ENCODE measurements at regions not wholly inside any gene's neighbourhood (a gene's known extent, or its start where the extent isn't known, plus 50 kb on each side); places are given as distances from the start of the nearest gene placed in this dataset.

GRCh38 chr2:19158211-19158610, 200.2 kb downstream of the OSR1 start:
- Histone ChIP-seq H3K4me3 (ENCODE audit: low read length) (no peak overlapping the region), H3K4me2 (ENCODE audit: low read length) (no peak overlapping the region), H3K9ac (ENCODE audit: low read length) (no peak overlapping the region), H4K20me1 (ENCODE audit: insufficient read depth) (no peaks in the 10 kb centered on the region), H3F3A (ENCODE audit: insufficient read depth, low read length, poor library complexity, severe bottlenecking) (no peaks in the 10 kb centered on the region), H2AFZ (ENCODE audit: low read depth, low read length) (no peak overlapping the region), H3K9me2 (ENCODE audit: insufficient read depth, low read length) (no peaks in the 10 kb centered on the region), H3K79me2 (replicated peaks; ENCODE audit: insufficient read depth, low read length) (no peaks in the 10 kb centered on the region), H3K9me3 (ENCODE audit: low read length) (no peaks in the 10 kb centered on the region), H3K27ac (ENCODE audit: low read length) (no peak overlapping the region), H3K27me3 (ENCODE audit: insufficient read depth, low read depth, low read length) (no peaks in the 10 kb centered on the region), H3K36me3 (ENCODE audit: insufficient read depth, low read length) (no peaks in the 10 kb centered on the region)
- no peak for TF ChIP-seq MXI1 (conservative IDR thresholded peaks at IDR 0.05; ENCODE audit: poor library complexity, severe bottlenecking)
- TF ChIP-seq SMC3 (conservative IDR thresholded peaks at IDR 0.05; ENCODE audit: poor library complexity) = no peak
- TF ChIP-seq REST (IDR thresholded peaks at IDR 0.05; ENCODE audit: borderline replicate concordance) = no peak
- no peak for TF ChIP-seq CTCF (IDR thresholded peaks at IDR 0.05; ENCODE audit: poor library complexity, severe bottlenecking)
- TF ChIP-seq TAF1 (IDR thresholded peaks at IDR 0.05; ENCODE audit: low read depth) = no peak
- TF ChIP-seq EZH2 (IDR thresholded peaks at IDR 0.05; ENCODE audit: borderline replicate concordance, insufficient read depth, low read length, poor library complexity, severe bottlenecking) = no peak
- TF ChIP-seq EP300 (conservative IDR thresholded peaks at IDR 0.05; ENCODE audit: poor library complexity, severe bottlenecking) = no peak
- TF ChIP-seq POLR2AphosphoS5 (IDR thresholded peaks at IDR 0.05) = no peak

- no peaks in the 10 kb centered on the region for H3K79me2 ChIP-seq (replicated peaks; ENCODE audit: insufficient read depth, low read length)
- no peaks in the 10 kb centered on the region for H3K9me2 ChIP-seq (ENCODE audit: insufficient read depth, low read length)
- H3K27me3 ChIP-seq (ENCODE audit: insufficient read depth, low read depth, low read length) = no peaks in the 10 kb centered on the region
- no peak overlapping the region for H3K4me3 ChIP-seq (ENCODE audit: low read length)
- no peaks in the 10 kb centered on the region for H3K9me3 ChIP-seq (ENCODE audit: low read length)
- H4K20me1 ChIP-seq (ENCODE audit: insufficient read depth) = no peaks in the 10 kb centered on the region
- H3K4me2 ChIP-seq (ENCODE audit: low read length) = no peak overlapping the region
- no peak overlapping the region for H2AFZ ChIP-seq (ENCODE audit: low read depth, low read length)
- no peak overlapping the region for H3K27ac ChIP-seq (ENCODE audit: low read length)
- H3K9ac ChIP-seq (ENCODE audit: low read length) = no peak overlapping the region
- no peaks in the 10 kb centered on the region for H3K36me3 ChIP-seq (ENCODE audit: insufficient read depth, low read length)
- TF ChIP-seq TAF1 (IDR thresholded peaks at IDR 0.05; ENCODE audit: low read depth) (no peak), RAD21 (conservative IDR thresholded peaks at IDR 0.05) (no peak), POLR2AphosphoS5 (IDR thresholded peaks at IDR 0.05) (no peak), REST (IDR thresholded peaks at IDR 0.05; ENCODE audit: borderline replicate concordance) (no peak), SMC3 (conservative IDR thresholded peaks at IDR 0.05; ENCODE audit: poor library complexity) (no peak), EP300 (conservative IDR thresholded peaks at IDR 0.05; ENCODE audit: poor library complexity, severe bottlenecking) (no peak), MXI1 (conservative IDR thresholded peaks at IDR 0.05; ENCODE audit: poor library complexity, severe bottlenecking) (no peak), EZH2 (IDR thresholded peaks at IDR 0.05; ENCODE audit: borderline replicate concordance, insufficient read depth, low read length, poor library complexity, severe bottlenecking) (no peak)
- no peaks in the 10 kb centered on the region for H3F3A ChIP-seq (ENCODE audit: insufficient read depth, low read length, poor library complexity, severe bottlenecking)
These were observed 201.8 kb downstream of the OSR1 start for GRCh38 chr2:19156646-19157045.

Measured in neural cell (in vitro differentiated cells).